ENCODE measurements at regions not wholly inside any gene's neighbourhood (a gene's known extent, or its start where the extent isn't known, plus 50 kb on each side); places are given as distances from the start of the nearest gene placed in this dataset.

DNA sequence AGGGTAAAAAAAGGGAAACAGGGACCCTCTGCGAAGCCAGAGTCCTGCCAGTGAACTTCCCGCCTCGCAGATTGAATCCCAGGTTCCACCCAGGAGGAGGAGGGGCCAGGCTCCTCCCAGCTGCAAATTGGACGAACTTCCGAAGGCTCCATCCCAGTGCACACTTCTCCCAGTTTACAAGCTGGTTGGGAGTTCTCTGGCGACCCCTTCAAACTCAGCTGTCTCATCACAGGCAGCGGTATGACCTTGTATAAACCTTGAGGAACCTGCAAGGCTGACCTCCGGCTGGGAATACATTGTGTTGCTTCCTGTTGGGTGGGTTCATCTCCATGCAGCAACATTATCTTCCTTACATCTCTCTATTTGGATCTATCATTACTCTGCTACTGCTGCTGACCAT, 962.7 kb downstream of the GRIK2 start:
- no peaks in the 10 kb centered on the region for H4K20me1 ChIP-seq (ENCODE audit: insufficient read depth, low read length)
- no peak overlapping the region for H2AFZ ChIP-seq (ENCODE audit: low read length)
- H3K9ac ChIP-seq (ENCODE audit: insufficient read depth, low read depth, low read length): no peak overlapping the region
- intact Hi-C loops (cut with micrococcal nuclease; ENCODE audit: unreplicated experiment): no loop called here
- no TSS peak for BruUV-seq (replicated peaks)
- ATAC-seq: no peak
- H3K27ac ChIP-seq (ENCODE audit: extremely low read length, insufficient read depth, low read length): no peak overlapping the region
- WGBS (ENCODE audit: low lambda C conversion rate): 17% methylated on average over 6 of the region's 8 CpGs
- FAIRE-seq: no peak
- no peak for DNase-seq (ENCODE audit: low spot score)
- no peaks in the 10 kb centered on the region for H3K27me3 ChIP-seq (ENCODE audit: control insufficient read depth in 1 of 2, insufficient read depth in 2 of 2, low read length in 2 of 2)
- CTCF ChIA-PET (ENCODE audit: low intra/inter-chr PET ratio, low total read pairs): no interaction called here
- H3K4me3 ChIP-seq (replicated peaks in 1 of 3; ENCODE audit: insufficient read depth in 1 of 3, low read depth in 2 of 3, low read length in 3 of 3): no peak overlapping the region
- in situ Hi-C loops (cut with HindIII; ENCODE audit: extremely low pct_ligation_motif_present, low pct_unique_long_range_greater_than_20kb): no loop called here
- H3K36me3 ChIP-seq (replicated peaks in 1 of 2; ENCODE audit: control insufficient read depth in 1 of 2, insufficient read depth in 2 of 2, low read length in 2 of 2): no peaks in the 10 kb centered on the region
- TF ChIP-seq PHF20 (CRISPR knock-in tag; IDR thresholded peaks at IDR 0.05) (no peak), HDAC2 (CRISPR knock-in tag; IDR thresholded peaks at IDR 0.05) (no peak), CENPX (CRISPR knock-in tag; IDR thresholded peaks at IDR 0.05) (no peak), SSRP1 (CRISPR knock-in tag; IDR thresholded peaks at IDR 0.05) (no peak), SAP130 (CRISPR knock-in tag; IDR thresholded peaks at IDR 0.05; ENCODE audit: low read depth) (no peak), NR2F1 (CRISPR knock-in tag; IDR thresholded peaks at IDR 0.05) (no peak), CBFB (CRISPR knock-in tag; IDR thresholded peaks at IDR 0.05) (no peak), HNF1B (CRISPR knock-in tag; IDR thresholded peaks at IDR 0.05) (no peak), KLF11 (CRISPR knock-in tag; IDR thresholded peaks at IDR 0.05) (no peak), FOSL2 (CRISPR knock-in tag; IDR thresholded peaks at IDR 0.05) (no peak), ZNF562 (CRISPR knock-in tag; IDR thresholded peaks at IDR 0.05; ENCODE audit: borderline replicate concordance) (no peak)
- POLR2A ChIA-PET: no interaction called here
- no peaks in the 10 kb centered on the region for H3K4me1 ChIP-seq (ENCODE audit: insufficient read depth, low read length)
- H3K4me2 ChIP-seq (ENCODE audit: low read depth, low read length): no peak overlapping the region
- no peaks in the 10 kb centered on the region for H3K9me3 ChIP-seq (ENCODE audit: low read length)
- H3K79me2 ChIP-seq (ENCODE audit: insufficient read depth, low read length): no peaks in the 10 kb centered on the region

Measured in HepG2 (cell line).